SK-N-MC (cell line): ENCODE measurements at regions not wholly inside any gene's neighbourhood (a gene's known extent, or its start where the extent isn't known, plus 50 kb on each side); places are given as distances from the start of the nearest gene placed in this dataset.

ENCODE experiments used
- DNase-seq: peaks from one replicate; pipeline ENCODE4 v3.0.0-alpha.2; 2011; ENCODE audit warnings: low read depth, low spot score
- H3K27ac ChIP-seq: fragments of 200-600 bp; sonication (generic); 2 replicates; pipeline ENCODE4 v1.5.1; 2016; ENCODE audit warnings: mixed run types
- H3K36me3 ChIP-seq: fragments of 200-600 bp; sonication (generic); 2 replicates; pipeline ENCODE4 v1.6.1; 2017; ENCODE audit warnings: antibody characterized with exemption, low read length, mixed read lengths; ENCODE audit not compliant: insufficient read depth
- H3K4me3 ChIP-seq: fragments of 200-600 bp; sonication (generic); 2 replicates; pipeline ENCODE4 v1.5.1; 2016
- H3K9ac ChIP-seq: fragments of 200-600 bp; sonication (generic); 2 replicates; pipeline ENCODE4 v1.8.0; 2017; ENCODE audit warnings: mixed run types, mixed read lengths; ENCODE audit not compliant: insufficient read length
- H3K9me3 ChIP-seq: fragments of 200-600 bp; sonication (generic); 2 replicates; pipeline ENCODE4 v1.6.1; 2017; ENCODE audit warnings: low read depth, mild to moderate bottlenecking, antibody characterized with exemption, low read length, moderate library complexity, mixed read lengths
- EZH2 ChIP-seq: fragments of 200-600 bp; sonication (generic); IDR thresholded peaks from one replicate; pipeline ENCODE4 v1.6.1; 2017; ENCODE audit warnings: antibody characterized with exemption
- FOXP2 ChIP-seq: optimal IDR thresholded peaks from 2 replicates; pipeline ENCODE3; 2011; ENCODE audit warnings: mild to moderate bottlenecking, moderate library complexity; ENCODE audit not compliant: insufficient read depth; ENCODE audit errors: extremely low read length, control extremely low read depth
- POLR2AphosphoS5 ChIP-seq: IDR thresholded peaks from 2 replicates; pipeline ENCODE4 v1.6.1; 2012; ENCODE audit warnings: mild to moderate bottlenecking, low read depth, low read length, borderline replicate concordance

- Histone ChIP-seq H3K4me3 (no peak overlapping the region), H3K9me3 (no peaks in the 10 kb centered on the region), H3K27ac (no peak overlapping the region), H3K36me3 (no peaks in the 10 kb centered on the region), H3K9ac (no peak overlapping the region)
- TF ChIP-seq EZH2 (no peak), FOXP2 (no peak), POLR2AphosphoS5 (no peak)
- DNase-seq, result no peak
Observed at GRCh38 chr16:9309844-9310243, 218.4 kb downstream of the HAPSTR1 start.

- H3K27ac ChIP-seq, result no peak overlapping the region
- DNase-seq, result no peak
- TF ChIP-seq EZH2 (no peak), FOXP2 (no peak), POLR2AphosphoS5 (no peak)
- no peaks in the 10 kb centered on the region for H3K36me3 ChIP-seq
- H3K9me3 ChIP-seq, result no peaks in the 10 kb centered on the region
- H3K9ac ChIP-seq, result no peak overlapping the region
- H3K4me3 ChIP-seq, result no peak overlapping the region
Observed at GRCh38 chr16:9311303-9311954, 220.0 kb downstream of the HAPSTR1 start.

GRCh38 chr16:9316008-9316407 lies 224.6 kb downstream of the HAPSTR1 start:
- no peak overlapping the region for H3K27ac ChIP-seq

GRCh38 chr16:9316615-9317014 lies 225.2 kb downstream of the HAPSTR1 start:
- Histone ChIP-seq H3K9ac (no peak overlapping the region), H3K36me3 (no peaks in the 10 kb centered on the region), H3K4me3 (no peak overlapping the region), H3K27ac (no peak overlapping the region), H3K9me3 (no peaks in the 10 kb centered on the region)
- DNase-seq, result no peak
- TF ChIP-seq POLR2AphosphoS5 (no peak), EZH2 (no peak), FOXP2 (no peak)

More at GRCh38 chr16:9316008-9316407, 224.6 kb downstream of the HAPSTR1 start:
- H3K36me3 ChIP-seq, result no peaks in the 10 kb centered on the region
- no peak overlapping the region for H3K9ac ChIP-seq
- TF ChIP-seq EZH2, result no peak
- TF ChIP-seq FOXP2, result no peak
- TF ChIP-seq POLR2AphosphoS5, result no peak
- DNase-seq, result no peak
- H3K9me3 ChIP-seq, result no peaks in the 10 kb centered on the region
- no peak overlapping the region for H3K4me3 ChIP-seq

GRCh38 chr16:9318764-9319163 lies 227.3 kb downstream of the HAPSTR1 start:
- no peaks in the 10 kb centered on the region for H3K9me3 ChIP-seq
- no peak overlapping the region for H3K27ac ChIP-seq
- no peak overlapping the region for H3K4me3 ChIP-seq
- no peak for DNase-seq
- no peaks in the 10 kb centered on the region for H3K36me3 ChIP-seq
- no peak overlapping the region for H3K9ac ChIP-seq
- no peak for TF ChIP-seq FOXP2
- TF ChIP-seq POLR2AphosphoS5, result no peak
- no peak for TF ChIP-seq EZH2

GRCh38 chr16:9322769-9323168 lies 231.3 kb downstream of the HAPSTR1 start:
- H3K9me3 ChIP-seq, result no peaks in the 10 kb centered on the region
- no peak overlapping the region for H3K4me3 ChIP-seq
- no peak overlapping the region for H3K9ac ChIP-seq
- no peak for TF ChIP-seq EZH2
- no peak for TF ChIP-seq FOXP2
- no peak for TF ChIP-seq POLR2AphosphoS5
- H3K27ac ChIP-seq, result no peak overlapping the region
- no peaks in the 10 kb centered on the region for H3K36me3 ChIP-seq
- DNase-seq, result no peak

GRCh38 chr16:9323170-9323569 lies 231.7 kb downstream of the HAPSTR1 start:
- H3K4me3 ChIP-seq, result no peak overlapping the region
- no peak overlapping the region for H3K9ac ChIP-seq
- no peak overlapping the region for H3K27ac ChIP-seq
- TF ChIP-seq EZH2 (no peak), FOXP2 (no peak), POLR2AphosphoS5 (no peak)
- H3K36me3 ChIP-seq, result no peaks in the 10 kb centered on the region
- no peak for DNase-seq
- no peaks in the 10 kb centered on the region for H3K9me3 ChIP-seq

GRCh38 chr16:9327253-9327652 lies 235.8 kb downstream of the HAPSTR1 start:
- no peak overlapping the region for H3K4me3 ChIP-seq
- TF ChIP-seq FOXP2, result no peak
- TF ChIP-seq EZH2, result no peak
- no peak for TF ChIP-seq POLR2AphosphoS5
- no peak for DNase-seq
- H3K9me3 ChIP-seq, result no peaks in the 10 kb centered on the region
- no peak overlapping the region for H3K27ac ChIP-seq
- no peaks in the 10 kb centered on the region for H3K36me3 ChIP-seq
- H3K9ac ChIP-seq, result no peak overlapping the region

- Histone ChIP-seq H3K27ac (no peak overlapping the region), H3K36me3 (no peaks in the 10 kb centered on the region), H3K4me3 (no peak overlapping the region), H3K9ac (no peak overlapping the region), H3K9me3 (no peaks in the 10 kb centered on the region)
- no peak for TF ChIP-seq EZH2
- TF ChIP-seq FOXP2, result no peak
- TF ChIP-seq POLR2AphosphoS5, result no peak
- DNase-seq, result no peak
Observed at GRCh38 chr16:9328411-9328810, 237.0 kb downstream of the HAPSTR1 start.
